Subcutaneous abdominal adipose tissue (tissue), 5 donors: ENCODE measurements at regions not wholly inside any gene's neighbourhood (a gene's known extent, or its start where the extent isn't known, plus 50 kb on each side); places are given as distances from the start of the nearest gene placed in this dataset.

Experiments
- H3K27ac ChIP-seq: one replicate; pipeline ENCODE4 v1.7.0; 2013; ENCODE audit warnings: low read depth, mild to moderate bottlenecking, inconsistent platforms, low read length, moderate library complexity
- H3K27me3 ChIP-seq, 5 donors: one replicate each; pipeline ENCODE4 v1.7.0; 2013; ENCODE audit warnings: low read length in 5 of 5, inconsistent platforms in 1 of 5; ENCODE audit not compliant: control insufficient read depth in 5 of 5, insufficient read depth in 4 of 5
- H3K36me3 ChIP-seq, 5 donors: one replicate each; pipeline ENCODE4 v1.7.0; 2013; ENCODE audit warnings: low read length in 5 of 5; ENCODE audit not compliant: control insufficient read depth in 5 of 5, insufficient read depth in 5 of 5
- H3K4me1 ChIP-seq, 5 donors: one replicate each; pipeline ENCODE4 v1.7.0; 2013; ENCODE audit warnings: low read length in 5 of 5, mild to moderate bottlenecking in 3 of 5, moderate library complexity in 1 of 5; ENCODE audit not compliant: control insufficient read depth in 5 of 5, insufficient read depth in 5 of 5
- H3K4me3 ChIP-seq, 5 donors: one replicate each; pipeline ENCODE4 v1.7.0; 2013; ENCODE audit warnings: low read length in 5 of 5, low read depth in 1 of 5
- H3K9ac ChIP-seq, 5 donors: one replicate each; pipeline ENCODE4 v1.7.0; 2013; ENCODE audit warnings: low read length in 5 of 5, mild to moderate bottlenecking in 4 of 5, moderate library complexity in 3 of 5
- H3K9me3 ChIP-seq, 5 donors: one replicate each; pipeline ENCODE4 v1.7.0; 2013; ENCODE audit warnings: low read length in 5 of 5; ENCODE audit not compliant: control insufficient read depth in 5 of 5
- donor health status: healthy.
- donor health status: healthy.
- donor health status: healthy.
- donor health status: healthy.
- donor health status: healthy.

DNA sequence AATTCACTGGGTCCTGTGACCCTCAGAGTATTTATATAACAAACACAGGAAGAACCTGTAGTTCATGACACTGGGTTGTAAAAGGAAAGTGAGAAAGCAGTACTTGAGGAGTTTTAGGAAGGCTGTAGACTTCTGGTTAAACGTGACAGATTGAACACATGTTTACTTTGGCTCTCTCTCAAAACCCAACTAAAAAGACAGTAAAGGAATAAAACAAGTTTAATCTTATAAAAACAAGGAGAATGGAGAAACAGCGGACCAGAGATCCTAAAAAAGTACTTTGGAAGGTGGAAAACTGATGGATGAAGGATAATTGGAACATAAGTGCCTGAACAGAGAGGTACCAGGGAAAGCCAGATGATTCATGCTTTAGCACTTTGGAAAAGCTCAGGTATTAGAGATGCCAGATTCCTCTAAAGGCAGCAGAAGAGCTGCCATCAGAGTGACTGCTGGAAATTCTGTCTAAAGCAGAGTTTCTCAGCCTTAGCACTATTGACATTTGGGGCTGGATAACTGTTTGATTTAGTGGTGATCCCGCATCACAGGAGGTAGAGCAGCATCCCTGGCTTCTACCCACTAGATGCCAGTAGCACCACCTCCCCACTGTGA is 182.9 kb upstream of the RORA start:
- Histone ChIP-seq H3K9me3 (no peaks in the 10 kb centered on the region), H3K27me3 (no peaks in the 10 kb centered on the region), H3K4me3 (no peak overlapping the region), H3K27ac (no peak overlapping the region), H3K9ac (no peak overlapping the region), H3K4me1 (no peaks in the 10 kb centered on the region), H3K36me3 (no peaks in the 10 kb centered on the region)

DNA sequence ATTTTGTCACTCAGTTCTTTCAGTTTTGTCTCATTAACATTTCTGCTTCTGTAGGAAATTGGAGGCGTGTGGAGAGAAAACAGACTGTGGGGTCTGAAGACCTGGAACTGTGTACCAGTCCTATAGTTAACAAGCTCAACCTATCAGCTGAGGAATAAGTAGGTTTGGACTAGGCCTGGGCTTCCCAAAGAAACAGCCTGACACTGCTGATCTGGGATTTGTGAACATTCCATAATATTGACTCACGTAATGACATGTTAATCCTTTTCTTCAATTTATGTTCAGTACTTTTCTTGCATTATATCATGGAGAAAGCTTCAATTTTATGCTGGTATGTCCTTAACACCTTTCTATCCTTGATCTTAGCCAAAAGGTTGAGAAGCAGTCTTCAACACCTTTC is 181.6 kb upstream of the RORA start:
- H3K27ac ChIP-seq, result no peak overlapping the region
- H3K4me3 ChIP-seq, result no peak overlapping the region
- H3K9me3 ChIP-seq, result no peaks in the 10 kb centered on the region
- no peak overlapping the region for H3K9ac ChIP-seq
- no peaks in the 10 kb centered on the region for H3K27me3 ChIP-seq
- no peaks in the 10 kb centered on the region for H3K36me3 ChIP-seq
- no peaks in the 10 kb centered on the region for H3K4me1 ChIP-seq

DNA sequence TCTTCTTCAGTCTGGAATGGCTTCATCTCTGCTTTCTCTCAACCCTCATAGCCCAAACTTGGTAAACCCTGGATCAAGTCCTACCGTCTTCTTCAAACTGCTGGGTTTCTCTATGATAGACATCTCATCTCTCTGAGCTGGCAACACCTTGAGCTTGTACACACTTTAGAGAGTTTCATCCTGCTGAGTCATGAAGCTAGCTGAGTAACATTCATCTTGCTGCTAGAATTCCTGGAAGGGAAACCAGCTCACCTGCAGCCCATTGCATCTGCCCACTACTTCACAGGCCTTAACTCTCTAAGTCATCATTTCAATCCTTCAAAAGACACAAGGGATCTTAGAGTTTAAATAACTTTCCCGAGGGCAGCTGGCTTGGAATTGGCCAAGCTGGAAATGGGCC is 175.5 kb upstream of the RORA start:
- Histone ChIP-seq H3K9ac (no peak overlapping the region), H3K9me3 (no peaks in the 10 kb centered on the region), H3K36me3 (no peaks in the 10 kb centered on the region), H3K27ac (no peak overlapping the region), H3K4me1 (peaks cover 0 to 10% (median 0%) of the 10 kb centered on the region in 5 donors), H3K27me3 (no peaks in the 10 kb centered on the region), H3K4me3 (no peak overlapping the region)

DNA sequence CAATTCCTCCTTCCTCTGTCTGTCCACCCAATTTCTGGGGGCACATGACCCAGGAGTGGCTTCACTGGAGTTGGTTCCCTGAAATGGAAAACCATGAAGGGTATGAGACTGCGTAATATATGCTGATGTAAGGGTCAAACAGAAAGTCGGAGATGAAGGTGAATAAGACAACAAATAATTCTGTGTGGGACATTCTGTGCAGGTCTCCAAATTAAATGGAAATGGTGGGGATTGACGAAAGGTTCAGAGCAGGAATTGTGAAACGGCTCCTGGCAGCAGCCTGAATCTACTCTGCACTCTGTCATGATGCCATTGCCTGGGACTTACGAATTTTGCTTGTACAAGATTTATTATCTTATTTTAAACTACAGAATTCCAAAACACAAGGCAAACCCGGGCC is 174.8 kb upstream of the RORA start:
- no peaks in the 10 kb centered on the region for H3K36me3 ChIP-seq

DNA sequence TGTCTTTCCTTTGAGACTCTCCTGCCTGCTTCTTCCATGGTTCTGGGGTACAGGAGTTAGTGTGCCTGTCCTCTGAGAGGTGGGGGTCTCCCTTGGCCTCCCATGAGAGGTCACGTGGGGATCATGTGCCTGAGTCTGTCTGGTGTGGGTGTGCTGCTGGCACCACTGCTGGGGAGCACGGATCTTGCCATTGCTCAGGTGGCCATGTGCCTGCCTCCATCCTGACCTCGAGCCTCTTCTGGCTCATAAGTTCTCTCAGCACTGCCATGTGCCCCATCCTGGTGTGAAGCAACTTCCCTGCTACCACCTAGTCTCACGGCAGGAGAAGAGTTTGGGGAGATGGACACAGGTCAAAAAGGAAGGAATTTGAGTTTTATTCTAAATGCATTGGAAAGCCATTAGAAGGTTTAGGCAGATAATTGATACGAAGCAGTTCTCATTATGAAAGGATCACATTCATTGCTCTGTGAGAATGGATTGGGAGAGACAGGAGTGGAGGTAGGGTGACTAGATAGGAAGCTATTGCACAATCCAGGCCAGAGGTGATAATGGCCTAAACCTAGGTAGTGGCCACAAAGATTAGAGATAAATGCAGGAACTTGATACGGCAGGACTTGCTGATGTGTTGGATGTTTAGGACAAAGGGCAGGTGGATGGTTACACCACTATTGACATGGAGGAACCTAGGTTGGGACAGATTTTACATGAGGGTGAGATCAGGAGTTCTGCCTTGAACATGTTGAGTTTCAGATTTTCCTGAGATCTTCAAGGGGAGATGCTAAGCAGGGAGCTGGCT is 173.0 kb upstream of the RORA start:
- Histone ChIP-seq H3K4me1 (peaks cover 0 to 10% (median 0%) of the 10 kb centered on the region in 5 donors), H3K27me3 (no peaks in the 10 kb centered on the region), H3K9me3 (no peaks in the 10 kb centered on the region), H3K27ac (no peak overlapping the region), H3K4me3 (no peak overlapping the region), H3K9ac (no peak overlapping the region), H3K36me3 (no peaks in the 10 kb centered on the region)

More for the DNA sequence above, 174.8 kb upstream of the RORA start:
- Histone ChIP-seq H3K4me1 (peaks cover 0 to 10% (median 0%) of the 10 kb centered on the region in 5 donors), H3K9ac (no peak overlapping the region), H3K27me3 (no peaks in the 10 kb centered on the region), H3K27ac (no peak overlapping the region), H3K9me3 (no peaks in the 10 kb centered on the region), H3K4me3 (no peak overlapping the region)

DNA sequence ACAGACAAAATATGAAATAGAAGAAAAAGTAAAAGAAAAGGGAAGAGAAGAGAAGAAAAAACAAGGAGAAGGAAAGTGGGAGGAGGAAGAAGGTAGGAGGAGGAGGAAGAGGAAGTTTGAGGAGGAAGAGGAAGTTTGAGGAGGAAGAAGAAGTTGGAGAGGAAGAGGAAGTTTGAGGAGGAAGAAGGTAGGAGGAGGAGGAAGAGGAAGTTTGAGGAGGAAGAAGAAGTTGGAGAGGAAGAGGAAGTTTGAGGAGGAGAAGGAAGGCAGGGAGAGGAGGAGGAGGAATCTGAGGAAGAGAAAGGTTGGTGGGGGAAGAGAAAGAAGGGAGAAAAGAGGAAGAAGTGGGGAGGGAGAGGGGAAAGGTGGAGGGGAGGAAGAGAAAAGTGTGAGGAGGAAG is 169.2 kb upstream of the RORA start:
- no peaks in the 10 kb centered on the region for H3K27me3 ChIP-seq
- H3K27ac ChIP-seq, result no peak overlapping the region
- H3K9me3 ChIP-seq, result no peaks in the 10 kb centered on the region
- no peaks in the 10 kb centered on the region for H3K36me3 ChIP-seq
- peaks cover 0 to 17% (median 0%) of the 10 kb centered on the region in 5 donors for H3K4me1 ChIP-seq
- H3K9ac ChIP-seq, result no peak overlapping the region
- H3K4me3 ChIP-seq, result no peak overlapping the region

DNA sequence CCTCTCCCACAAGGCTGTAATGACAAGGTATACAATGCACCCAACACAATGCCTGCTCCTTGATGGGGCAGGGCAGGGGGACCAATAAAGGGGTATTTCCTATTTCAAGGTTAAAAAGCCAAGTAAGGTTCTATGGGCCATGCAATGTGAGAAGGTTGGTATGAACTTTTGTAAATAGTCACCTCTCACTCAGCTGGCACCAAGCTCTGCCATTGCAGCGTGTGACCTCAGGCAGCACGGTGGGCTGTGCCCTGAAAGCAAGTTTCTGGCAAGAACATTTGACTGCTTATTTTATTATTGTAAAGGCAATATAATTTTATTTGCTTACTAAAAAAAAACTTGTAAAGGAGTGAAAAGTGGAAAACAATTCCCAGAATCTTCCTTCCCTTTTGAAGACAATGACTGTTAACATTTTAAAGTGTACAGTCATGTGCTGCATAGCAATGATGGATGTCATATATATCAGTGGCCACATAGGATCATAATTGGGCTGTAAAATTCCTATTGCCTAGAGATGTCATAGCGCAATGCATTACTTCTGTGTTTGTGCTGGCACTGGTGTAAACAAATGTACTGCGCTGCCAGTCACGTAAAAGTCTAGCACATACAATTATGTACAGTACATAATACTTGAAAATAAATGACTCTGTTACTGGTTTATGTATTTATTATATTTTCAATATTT is 167.3 kb upstream of the RORA start:
- no peak overlapping the region for H3K9ac ChIP-seq
- H3K27ac ChIP-seq, result no peak overlapping the region
- no peaks in the 10 kb centered on the region for H3K9me3 ChIP-seq
- H3K27me3 ChIP-seq, result no peaks in the 10 kb centered on the region
- no peak overlapping the region for H3K4me3 ChIP-seq
- no peaks in the 10 kb centered on the region for H3K36me3 ChIP-seq
- H3K4me1 ChIP-seq, result peaks cover 0 to 17% (median 0%) of the 10 kb centered on the region in 5 donors

DNA sequence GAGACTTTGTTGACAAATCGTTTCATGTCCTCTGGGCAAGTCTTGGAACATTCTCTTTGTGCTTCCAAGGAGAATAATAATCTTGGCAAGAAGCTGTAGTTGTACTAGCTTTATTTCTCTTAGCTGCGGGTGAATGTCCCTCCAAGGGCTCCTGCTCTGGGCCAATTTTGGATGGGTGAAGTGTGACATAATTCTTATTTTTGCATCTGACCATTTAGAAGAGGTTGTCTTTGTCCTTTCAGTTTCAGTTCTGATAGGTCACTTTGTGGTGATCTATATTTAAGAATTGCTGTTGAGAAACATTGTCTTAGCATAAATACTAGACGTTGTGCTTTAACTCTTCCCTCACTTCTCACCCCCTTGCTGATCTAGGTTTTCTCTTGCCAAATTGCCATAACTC is 164.8 kb upstream of the RORA start:
- Histone ChIP-seq H3K4me1 (peaks cover 0 to 17% (median 0%) of the 10 kb centered on the region in 5 donors), H3K27me3 (no peaks in the 10 kb centered on the region), H3K4me3 (peak overlapping the region in 4 of 5 donors; percentile 4 to 41 (median 18)), H3K36me3 (no peaks in the 10 kb centered on the region), H3K27ac (no peak overlapping the region), H3K9me3 (no peaks in the 10 kb centered on the region), H3K9ac (no peak overlapping the region)

DNA sequence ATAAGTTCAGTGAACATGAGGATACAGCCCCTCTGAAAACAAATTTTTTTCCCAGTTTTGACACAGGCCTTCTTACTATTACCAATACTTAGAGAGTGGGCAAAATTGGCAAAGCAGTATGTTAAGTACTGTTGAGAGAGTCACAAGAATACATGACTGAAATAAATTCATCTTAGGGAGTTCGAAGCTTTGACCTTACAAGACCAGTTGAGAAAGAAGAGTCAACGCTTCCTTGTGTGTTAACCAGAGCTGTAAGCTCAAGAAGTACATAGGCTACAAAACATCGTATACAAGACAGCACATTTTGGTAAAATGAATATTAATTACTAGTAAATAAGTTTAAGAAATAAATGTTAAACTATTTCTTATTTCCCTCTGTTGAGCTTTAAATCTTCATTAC is 164.4 kb upstream of the RORA start:
- H3K4me3 ChIP-seq, result peak overlapping the region in 1 of 5 donors; percentile 11
- peaks cover 0 to 17% (median 0%) of the 10 kb centered on the region in 5 donors for H3K4me1 ChIP-seq
- H3K27me3 ChIP-seq, result no peaks in the 10 kb centered on the region
- H3K9ac ChIP-seq, result no peak overlapping the region
- no peaks in the 10 kb centered on the region for H3K36me3 ChIP-seq
- H3K9me3 ChIP-seq, result no peaks in the 10 kb centered on the region
- no peak overlapping the region for H3K27ac ChIP-seq

DNA sequence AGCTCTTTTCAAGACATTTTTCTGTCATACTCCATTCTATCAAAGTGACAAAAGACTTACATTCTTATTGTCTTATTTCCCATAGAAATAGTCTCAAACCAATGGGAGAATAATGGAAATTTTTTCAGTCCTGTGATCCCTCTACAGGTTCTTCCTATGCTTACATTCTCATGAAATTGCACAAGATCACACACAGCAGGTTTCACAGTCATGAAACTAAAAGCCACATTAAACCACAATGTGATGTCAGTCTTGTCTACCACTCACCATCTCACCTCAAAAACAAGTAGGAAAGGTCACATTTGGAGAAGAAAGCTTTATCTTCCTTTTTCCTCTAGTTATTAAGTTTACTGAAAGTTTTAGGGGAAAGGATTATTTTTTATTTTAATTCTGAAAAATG is 161.0 kb upstream of the RORA start:
- H3K27me3 ChIP-seq, result no peaks in the 10 kb centered on the region
- no peak overlapping the region for H3K9ac ChIP-seq
- H3K4me3 ChIP-seq, result no peak overlapping the region
- H3K36me3 ChIP-seq, result no peaks in the 10 kb centered on the region
- H3K9me3 ChIP-seq, result no peaks in the 10 kb centered on the region
- no peak overlapping the region for H3K27ac ChIP-seq
- H3K4me1 ChIP-seq, result peaks cover 0 to 11% (median 0%) of the 10 kb centered on the region in 5 donors
